GM12878 (cell line): ENCODE measurements at regions not wholly inside any gene's neighbourhood (a gene's known extent, or its start where the extent isn't known, plus 50 kb on each side); places are given as distances from the start of the nearest gene placed in this dataset.

Experiments
- ATAC-seq: fragments of 200-7000 bp; cut with Tn5 transposase; 3 replicates; pipeline ENCODE4 v1.9.1; 2020; ENCODE audit warnings: mild to moderate bottlenecking, moderate library complexity
- BruUV-seq: library from RNA; stranded (reverse); fragments of 400-500 nt; replicated peaks from 2 replicates; lab custom pipeline; 2021; lab: Mats Ljungman, UMichigan
- CTCF ChIA-PET: fragments of 300-600 bp; sonication (Branson Sonifier 250); formaldehyde crosslinking; extraction: SDS; loops from one replicate; lab custom pipeline; 2021; ENCODE audit warnings: inconsistent platforms; lab: Yijun Ruan, JAX
- POLR2A ChIA-PET: fragments of 350-600 bp; formaldehyde crosslinking; extraction: SDS; loops from one replicate; lab custom pipeline; 2021; ENCODE audit warnings: inconsistent platforms; lab: Charles Lee
- RAD21 ChIA-PET: fragments of 300-600 bp; sonication (Branson Sonifier 250); formaldehyde crosslinking; loops from one replicate; lab custom pipeline; 2023; ENCODE audit warnings: antibody characterized with exemption; ENCODE audit not compliant: unreplicated experiment; lab: Charles Lee
- SMC1A ChIA-PET: fragments of 300-600 bp; sonication (Branson Sonifier 250); formaldehyde crosslinking; loops from one replicate; lab custom pipeline; 2023; ENCODE audit not compliant: unreplicated experiment, uncharacterized antibody; lab: Charles Lee
- DNase-seq: peaks from one replicate; pipeline ENCODE4 v3.0.0-alpha.2; 2011; ENCODE audit warnings: low read depth, low spot score
- FAIRE-seq: peaks from 3 replicates; lab custom pipeline; 2011; peaks lifted over from hg19 to GRCh38; lab: Jason Lieb, UNC
- H2AFZ ChIP-seq: 2 replicates; pipeline ENCODE4 v1.6.0; 2011; ENCODE audit warnings: low read depth, low read length, control low read depth; ENCODE audit not compliant: control insufficient read depth
- H3K27ac ChIP-seq: 2 replicates; pipeline ENCODE4 v1.5.1; 2011; ENCODE audit warnings: control low read depth; ENCODE audit not compliant: control insufficient read depth, insufficient read depth
- H3K27me3 ChIP-seq, 2 experiments: replicated peaks in 1 of 2; 2 replicates each; pipeline versions ENCODE4 v1.6.0 to v1.6.1; 2011; ENCODE audit warnings: low read length in 1 of 2; ENCODE audit not compliant: control insufficient read depth in 2 of 2, insufficient read depth in 2 of 2
- H3K36me3 ChIP-seq, 2 experiments: 2 replicates each; pipeline ENCODE4 v1.5.1; 2011; ENCODE audit warnings: low read length in 1 of 2; ENCODE audit not compliant: control insufficient read depth in 2 of 2, insufficient read depth in 2 of 2
- H3K4me1 ChIP-seq: 2 replicates; pipeline ENCODE4 v1.6.1; 2011; ENCODE audit warnings: mild to moderate bottlenecking, low read length, moderate library complexity, mixed read lengths; ENCODE audit not compliant: control insufficient read depth, insufficient read depth
- H3K4me2 ChIP-seq: 2 replicates; pipeline ENCODE4 v1.6.0; 2011; ENCODE audit warnings: control low read depth; ENCODE audit not compliant: control insufficient read depth, insufficient read depth
- H3K4me3 ChIP-seq: fragments of 200-600 bp; sonication (generic); 2 replicates; pipeline ENCODE4 v1.5.1; 2016
- H3K79me2 ChIP-seq: 2 replicates; pipeline ENCODE4 v1.6.0; 2011; ENCODE audit warnings: low read length; ENCODE audit not compliant: control insufficient read depth, insufficient read depth
- H3K9ac ChIP-seq: 2 replicates; pipeline ENCODE4 v1.8.0; 2011; ENCODE audit warnings: low read length, control low read depth, mixed read lengths; ENCODE audit not compliant: control insufficient read depth, insufficient read depth
- H3K9me3 ChIP-seq: replicated peaks from 3 replicates; pipeline ENCODE4 v1.5.1; 2011; ENCODE audit warnings: mild to moderate bottlenecking, low read length; ENCODE audit not compliant: control insufficient read depth, insufficient read depth
- H4K20me1 ChIP-seq: 2 replicates; pipeline ENCODE4 v1.6.0; 2011; ENCODE audit not compliant: control insufficient read depth, insufficient read depth
- CBX5 ChIP-seq: sonication (generic); IDR thresholded peaks from 2 replicates; pipeline ENCODE4 v1.6.1; 2016; ENCODE audit warnings: low read depth, moderate library complexity, mild to moderate bottlenecking, inconsistent platforms
- CREB1 ChIP-seq: IDR thresholded peaks from 2 replicates; pipeline ENCODE4 v1.6.1; 2012; ENCODE audit warnings: low read depth, mild to moderate bottlenecking, inconsistent platforms
- FOXM1 ChIP-seq: IDR thresholded peaks from 2 replicates; pipeline ENCODE4 v1.6.1; 2012; ENCODE audit warnings: low read depth, mild to moderate bottlenecking, inconsistent platforms, low read length, moderate library complexity
- MXI1 ChIP-seq: fragments of 150-350 bp; IDR thresholded peaks from 2 replicates; pipeline ENCODE4 v1.6.1; 2011; ENCODE audit warnings: low read depth, mild to moderate bottlenecking, inconsistent platforms, low read length, improper control_type of control experiment
- NR2F1 ChIP-seq: fragments of 450-650 bp; conservative IDR thresholded peaks from 2 replicates; pipeline ENCODE4 v1.6.1; 2017; ENCODE audit warnings: mild to moderate bottlenecking
- POLR2AphosphoS2 ChIP-seq: IDR thresholded peaks from 2 replicates; pipeline ENCODE4 v1.6.1; 2011; ENCODE audit warnings: low read depth, mild to moderate bottlenecking, low read length, improper control_type of control experiment, moderate library complexity
- RELA ChIP-seq: fragments of 450-650 bp; IDR thresholded peaks from 2 replicates; pipeline ENCODE4 v1.8.0; 2014; ENCODE audit warnings: borderline replicate concordance; ENCODE audit not compliant: partially characterized antibody
- REST ChIP-seq: IDR thresholded peaks from 2 replicates; pipeline ENCODE4 v1.6.1; 2012; ENCODE audit warnings: mild to moderate bottlenecking, low read depth, low read length
- SMARCA5 ChIP-seq: fragments of 450-650 bp; IDR thresholded peaks from 2 replicates; pipeline ENCODE4 v1.6.1; 2017; ENCODE audit warnings: mild to moderate bottlenecking
- SRF ChIP-seq, 2 experiments: IDR thresholded peaks; 2 replicates each; pipeline ENCODE4 v1.6.1; 2011; ENCODE audit warnings: low read depth in 2 of 2, low read length in 2 of 2, mild to moderate bottlenecking in 1 of 2, moderate library complexity in 1 of 2
- ZBED1 ChIP-seq: IDR thresholded peaks from 2 replicates; pipeline ENCODE4 v1.6.1; 2016; ENCODE audit warnings: borderline replicate concordance
- ZNF622 ChIP-seq: fragments of 450-650 bp; IDR thresholded peaks from 2 replicates; pipeline ENCODE4 v1.6.1; 2017; ENCODE audit warnings: mild to moderate bottlenecking, inconsistent platforms
- ZZZ3 ChIP-seq: IDR thresholded peaks from 2 replicates; pipeline ENCODE4 v1.6.1; 2011; ENCODE audit warnings: low read depth; ENCODE audit not compliant: control insufficient read depth, insufficient read length
- in situ Hi-C: fragments of 300-500 bp; cut with MboI; formaldehyde crosslinking; loops from 9 replicates; pipeline ENCODE4 v1.14.3; 2018; ENCODE audit warnings: mixed read lengths
- intact Hi-C: fragments of 100-400 bp; cut with micrococcal nuclease; formaldehyde crosslinking; loops from one replicate; pipeline ENCODE4 v1.14.2; 2022; ENCODE audit not compliant: unreplicated experiment
- TF ChIP-seq, protein P1 (sequence below): fragments of 450-650 bp; IDR thresholded peaks from 2 replicates; pipeline ENCODE4 v1.6.1; 2017; ENCODE audit warnings: mild to moderate bottlenecking, moderate library complexity

DNA sequence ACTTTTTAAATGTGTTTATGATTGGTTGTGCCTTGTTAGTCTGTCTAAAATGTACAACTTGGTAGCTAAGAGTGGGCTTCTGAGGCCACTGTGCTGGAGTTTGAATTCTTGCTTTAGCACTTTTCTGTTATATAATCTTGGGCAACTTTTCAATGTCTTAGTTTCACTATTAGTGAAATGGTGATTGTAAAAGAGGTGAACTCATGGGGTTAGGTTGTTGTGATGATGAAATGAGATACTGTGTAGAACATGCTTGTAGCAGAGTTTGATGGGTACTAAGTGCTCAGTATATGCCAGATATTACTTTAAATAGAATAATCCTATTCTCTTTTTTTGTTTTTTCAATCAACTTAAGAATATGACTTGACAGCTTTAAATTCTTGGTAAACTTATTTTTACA, 624.7 kb downstream of the CD109 start:
- in situ Hi-C loops, result no loop called here
- no peak overlapping the region for H2AFZ ChIP-seq
- ATAC-seq (0 out of 3 replicates have a peak, but pooled peaks have one; percentile 21), DNase-seq (no peak), FAIRE-seq (no peak)
- H3K79me2 ChIP-seq, result no peaks in the 10 kb centered on the region
- no peaks in the 10 kb centered on the region for H3K9me3 ChIP-seq
- intact Hi-C loops, result no loop called here
- no peaks in the 10 kb centered on the region for H3K36me3 ChIP-seq
- no peak overlapping the region for H3K27ac ChIP-seq
- CTCF ChIA-PET, result no interaction called here
- POLR2A ChIA-PET, result no interaction called here
- TF ChIP-seq CREB1, result no peak
- TF ChIP-seq, protein P1, sequence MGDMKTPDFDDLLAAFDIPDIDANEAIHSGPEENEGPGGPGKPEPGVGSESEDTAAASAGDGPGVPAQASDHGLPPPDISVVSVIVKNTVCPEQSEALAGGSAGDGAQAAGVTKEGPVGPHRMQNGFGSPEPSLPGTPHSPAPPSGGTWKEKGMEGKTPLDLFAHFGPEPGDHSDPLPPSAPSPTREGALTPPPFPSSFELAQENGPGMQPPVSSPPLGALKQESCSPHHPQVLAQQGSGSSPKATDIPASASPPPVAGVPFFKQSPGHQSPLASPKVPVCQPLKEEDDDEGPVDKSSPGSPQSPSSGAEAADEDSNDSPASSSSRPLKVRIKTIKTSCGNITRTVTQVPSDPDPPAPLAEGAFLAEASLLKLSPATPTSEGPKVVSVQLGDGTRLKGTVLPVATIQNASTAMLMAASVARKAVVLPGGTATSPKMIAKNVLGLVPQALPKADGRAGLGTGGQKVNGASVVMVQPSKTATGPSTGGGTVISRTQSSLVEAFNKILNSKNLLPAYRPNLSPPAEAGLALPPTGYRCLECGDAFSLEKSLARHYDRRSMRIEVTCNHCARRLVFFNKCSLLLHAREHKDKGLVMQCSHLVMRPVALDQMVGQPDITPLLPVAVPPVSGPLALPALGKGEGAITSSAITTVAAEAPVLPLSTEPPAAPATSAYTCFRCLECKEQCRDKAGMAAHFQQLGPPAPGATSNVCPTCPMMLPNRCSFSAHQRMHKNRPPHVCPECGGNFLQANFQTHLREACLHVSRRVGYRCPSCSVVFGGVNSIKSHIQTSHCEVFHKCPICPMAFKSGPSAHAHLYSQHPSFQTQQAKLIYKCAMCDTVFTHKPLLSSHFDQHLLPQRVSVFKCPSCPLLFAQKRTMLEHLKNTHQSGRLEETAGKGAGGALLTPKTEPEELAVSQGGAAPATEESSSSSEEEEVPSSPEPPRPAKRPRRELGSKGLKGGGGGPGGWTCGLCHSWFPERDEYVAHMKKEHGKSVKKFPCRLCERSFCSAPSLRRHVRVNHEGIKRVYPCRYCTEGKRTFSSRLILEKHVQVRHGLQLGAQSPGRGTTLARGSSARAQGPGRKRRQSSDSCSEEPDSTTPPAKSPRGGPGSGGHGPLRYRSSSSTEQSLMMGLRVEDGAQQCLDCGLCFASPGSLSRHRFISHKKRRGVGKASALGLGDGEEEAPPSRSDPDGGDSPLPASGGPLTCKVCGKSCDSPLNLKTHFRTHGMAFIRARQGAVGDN, result no peak
- no peak for TF ChIP-seq ZZZ3
- TF ChIP-seq ZNF622, result no peak
- TF ChIP-seq SMARCA5, result no peak
- no peak for TF ChIP-seq MXI1
- no peak for TF ChIP-seq SRF (IDR thresholded peaks at IDR 0.05; ENCODE audit: low read depth in 2 of 2, low read length in 2 of 2)
- TF ChIP-seq REST, result no peak
- no peak for TF ChIP-seq FOXM1
- no peak for TF ChIP-seq POLR2AphosphoS2
- no peak for TF ChIP-seq CBX5
- TF ChIP-seq RELA, result no peak
- no peak for TF ChIP-seq NR2F1
- TF ChIP-seq ZBED1, result no peak
- H3K4me2 ChIP-seq, result no peak overlapping the region
- H3K9ac ChIP-seq, result no peak overlapping the region
- H3K4me1 ChIP-seq, result no peaks in the 10 kb centered on the region
- SMC1A ChIA-PET, result no interaction called here
- no peak overlapping the region for H3K4me3 ChIP-seq
- no peaks in the 10 kb centered on the region for H3K27me3 ChIP-seq
- H4K20me1 ChIP-seq, result no peaks in the 10 kb centered on the region
- BruUV-seq, result no TSS peak
- RAD21 ChIA-PET, result no interaction called here
